Ascending aorta (tissue), 2 donors: ENCODE measurements at regions not wholly inside any gene's neighbourhood (a gene's known extent, or its start where the extent isn't known, plus 50 kb on each side); places are given as distances from the start of the nearest gene placed in this dataset.

Source experiments
- DNase-seq, 2 donors: peaks; one replicate each; pipeline ENCODE4 v3.0.0-alpha.2; 2019; ENCODE audit warnings: low spot score in 2 of 2
- H3K27ac ChIP-seq, 2 donors: fragments of 200-600 bp; sonication (generic); one replicate each; pipeline ENCODE4 v1.5.1; 2016 to 2017; ENCODE audit warnings: mild to moderate bottlenecking in 1 of 2
- H3K27me3 ChIP-seq: fragments of 200-600 bp; sonication (generic); one replicate; pipeline ENCODE4 v1.5.1; 2017
- H3K36me3 ChIP-seq, 2 donors: fragments of 200-600 bp; sonication (generic); one replicate each; pipeline ENCODE4 v1.5.1; 2016
- H3K4me1 ChIP-seq, 2 donors: fragments of 200-600 bp; sonication (generic); one replicate each; pipeline ENCODE4 v1.5.1; 2016 to 2017; ENCODE audit warnings: mild to moderate bottlenecking in 1 of 2
- H3K4me3 ChIP-seq, 2 donors: fragments of 200-600 bp; sonication (generic); one replicate each; pipeline ENCODE4 v1.5.1; 2016 to 2017; ENCODE audit warnings: mild to moderate bottlenecking in 1 of 2
- H3K9me3 ChIP-seq, 2 donors: fragments of 200-600 bp; sonication (generic); one replicate each; pipeline ENCODE4 v1.5.1; 2016
- intact Hi-C: fragments of 100-400 bp; cut with DNase I; formaldehyde crosslinking; loops from one replicate; pipeline ENCODE4 v1.15.1; 2023
- TF ChIP-seq, protein P1 (sequence below), 3 experiments: fragments of 200-600 bp in 2 of 3; fragments of 450-650 bp in 1 of 3; sonication (generic) in 2 of 3; IDR thresholded peaks; one replicate each; pipeline ENCODE4 v1.5.1; 2016 to 2019; ENCODE audit warnings: antibody characterized with exemption in 3 of 3, mild to moderate bottlenecking in 1 of 3, moderate library complexity in 1 of 3

DNA sequence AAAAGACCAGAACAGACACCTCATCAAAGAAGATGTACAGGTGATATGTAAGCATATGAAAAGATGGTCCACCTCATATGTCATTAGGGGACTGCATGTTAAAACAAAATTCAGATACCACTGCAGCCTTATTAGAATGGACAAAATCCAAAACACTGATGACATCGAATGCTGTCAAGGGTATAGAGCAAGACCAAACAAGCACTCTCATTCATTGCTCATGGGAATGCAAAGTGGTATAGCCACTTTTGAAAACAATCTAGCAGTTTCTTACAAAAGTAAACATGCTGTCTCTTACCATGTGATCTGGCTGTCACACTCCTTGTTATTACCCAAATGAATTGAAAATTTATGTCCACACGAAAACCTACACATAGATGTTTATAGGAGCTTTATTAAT, 426.6 kb upstream of the ESRRG start:
- no peak for DNase-seq
- no peaks in the 10 kb centered on the region for H3K36me3 ChIP-seq
- H3K27ac ChIP-seq: no peak overlapping the region
- intact Hi-C loops: no loop called here
- no peaks in the 10 kb centered on the region for H3K4me1 ChIP-seq
- peaks cover 0 to 10% of the 10 kb centered on the region in 2 donors for H3K9me3 ChIP-seq
- no peak overlapping the region for H3K4me3 ChIP-seq
- TF ChIP-seq, protein P1, sequence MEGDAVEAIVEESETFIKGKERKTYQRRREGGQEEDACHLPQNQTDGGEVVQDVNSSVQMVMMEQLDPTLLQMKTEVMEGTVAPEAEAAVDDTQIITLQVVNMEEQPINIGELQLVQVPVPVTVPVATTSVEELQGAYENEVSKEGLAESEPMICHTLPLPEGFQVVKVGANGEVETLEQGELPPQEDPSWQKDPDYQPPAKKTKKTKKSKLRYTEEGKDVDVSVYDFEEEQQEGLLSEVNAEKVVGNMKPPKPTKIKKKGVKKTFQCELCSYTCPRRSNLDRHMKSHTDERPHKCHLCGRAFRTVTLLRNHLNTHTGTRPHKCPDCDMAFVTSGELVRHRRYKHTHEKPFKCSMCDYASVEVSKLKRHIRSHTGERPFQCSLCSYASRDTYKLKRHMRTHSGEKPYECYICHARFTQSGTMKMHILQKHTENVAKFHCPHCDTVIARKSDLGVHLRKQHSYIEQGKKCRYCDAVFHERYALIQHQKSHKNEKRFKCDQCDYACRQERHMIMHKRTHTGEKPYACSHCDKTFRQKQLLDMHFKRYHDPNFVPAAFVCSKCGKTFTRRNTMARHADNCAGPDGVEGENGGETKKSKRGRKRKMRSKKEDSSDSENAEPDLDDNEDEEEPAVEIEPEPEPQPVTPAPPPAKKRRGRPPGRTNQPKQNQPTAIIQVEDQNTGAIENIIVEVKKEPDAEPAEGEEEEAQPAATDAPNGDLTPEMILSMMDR (IDR thresholded peaks at IDR 0.05): no peak
- H3K27me3 ChIP-seq: no peaks in the 10 kb centered on the region

DNA sequence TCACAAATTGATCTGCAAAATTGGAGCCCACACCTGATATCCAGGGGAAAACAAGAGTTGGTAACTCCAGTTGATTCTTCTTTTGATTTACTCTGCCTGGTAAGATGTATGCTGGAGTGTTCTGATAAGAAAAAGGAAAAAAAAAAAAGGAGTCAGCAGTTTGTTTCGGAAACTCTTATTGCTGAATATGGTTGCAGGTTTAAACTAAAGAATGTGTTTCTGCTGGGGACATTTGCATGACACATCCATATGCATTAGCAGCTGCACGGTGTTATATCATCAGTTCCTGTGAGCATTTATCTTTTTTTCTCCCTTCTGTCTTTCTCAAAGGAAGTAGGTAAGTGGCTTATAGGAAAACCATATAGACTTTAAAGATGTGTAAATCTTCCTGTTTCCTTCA, 418.5 kb upstream of the ESRRG start:
- Histone ChIP-seq H3K4me3 (no peak overlapping the region), H3K27ac (no peak overlapping the region), H3K9me3 (peaks cover 0 to 3% of the 10 kb centered on the region in 2 donors), H3K36me3 (no peaks in the 10 kb centered on the region), H3K27me3 (no peaks in the 10 kb centered on the region), H3K4me1 (no peaks in the 10 kb centered on the region)
- intact Hi-C loops: no loop called here
- TF ChIP-seq, protein P1 (IDR thresholded peaks at IDR 0.05): no peak
- DNase-seq: no peak

DNA sequence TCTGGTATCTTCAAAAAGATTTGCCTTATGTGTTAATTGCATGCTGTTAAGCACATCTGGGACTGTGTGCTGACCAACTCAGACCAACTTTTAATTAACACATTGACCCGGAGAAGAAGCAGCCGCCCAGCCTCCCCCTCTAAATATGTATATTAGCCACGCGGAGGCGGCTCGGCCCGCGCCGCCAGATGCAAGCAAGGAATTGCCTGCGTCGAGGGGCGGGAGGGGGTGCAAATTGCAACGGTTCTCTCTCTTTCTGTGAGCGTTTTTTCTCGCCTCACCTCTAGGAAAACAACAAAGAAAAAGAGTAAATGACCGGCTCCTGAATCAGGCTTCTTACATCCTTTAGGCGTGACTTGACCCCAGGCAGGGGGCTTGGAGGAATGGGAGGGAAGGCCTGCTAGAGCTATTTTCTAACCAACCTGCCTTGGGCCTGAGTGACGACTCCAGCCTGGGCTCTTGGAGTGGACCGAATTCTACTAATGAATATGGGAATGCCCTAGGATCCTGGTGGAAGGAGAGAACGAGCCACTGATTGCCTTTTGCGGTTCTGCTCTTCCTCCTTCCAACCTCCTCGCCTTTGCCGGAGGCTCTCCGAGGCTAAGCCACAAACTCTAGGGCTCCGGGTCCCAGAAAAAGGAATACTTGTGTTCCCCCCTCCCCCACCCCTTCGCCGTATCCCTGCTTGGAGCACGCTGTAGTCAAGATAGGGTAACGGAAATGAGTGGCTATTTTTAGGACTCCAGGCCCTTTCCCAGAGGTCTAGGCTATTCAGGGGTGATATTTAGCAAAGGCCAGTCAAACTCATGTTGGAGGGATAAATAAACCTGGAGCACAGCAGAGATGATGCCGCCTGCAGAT, 417.0 kb upstream of the ESRRG start:
- Histone ChIP-seq H3K27me3 (peaks cover 4% of the 10 kb centered on the region), H3K27ac (no peak overlapping the region), H3K4me3 (no peak overlapping the region), H3K36me3 (no peaks in the 10 kb centered on the region), H3K4me1 (peaks cover 0 to 3% of the 10 kb centered on the region in 2 donors), H3K9me3 (no peaks in the 10 kb centered on the region)
- intact Hi-C loops: no loop called here
- DNase-seq: no peak
- TF ChIP-seq, protein P1 (IDR thresholded peaks at IDR 0.05): no peak

DNA sequence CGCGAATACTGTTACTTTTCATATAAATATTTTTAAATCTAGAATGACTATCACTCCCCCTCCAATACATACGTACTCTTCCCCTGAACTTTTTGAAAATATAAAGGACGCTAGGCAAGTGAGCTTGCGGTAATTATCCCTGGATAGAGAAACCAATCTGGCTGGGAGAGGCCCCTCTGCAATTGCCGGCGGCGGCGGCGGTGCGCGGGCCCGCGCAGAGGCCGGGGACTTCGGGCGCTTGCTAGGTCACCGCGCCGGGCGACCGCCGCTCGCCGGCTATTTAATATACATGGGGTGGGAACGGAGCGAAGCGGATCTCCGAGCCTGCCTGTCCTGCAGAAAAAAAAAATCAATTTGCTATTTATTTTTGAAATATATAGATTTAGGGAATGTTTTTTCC, 416.3 kb upstream of the ESRRG start:
- TF ChIP-seq, protein P1 (IDR thresholded peaks at IDR 0.05): no peak
- peaks cover 0 to 7% of the 10 kb centered on the region in 2 donors for H3K4me1 ChIP-seq
- H3K27ac ChIP-seq: no peak overlapping the region
- no peak for DNase-seq
- H3K9me3 ChIP-seq: no peaks in the 10 kb centered on the region
- no peak overlapping the region for H3K4me3 ChIP-seq
- H3K36me3 ChIP-seq: no peaks in the 10 kb centered on the region
- intact Hi-C loops: no loop called here
- peaks cover 4% of the 10 kb centered on the region for H3K27me3 ChIP-seq

DNA sequence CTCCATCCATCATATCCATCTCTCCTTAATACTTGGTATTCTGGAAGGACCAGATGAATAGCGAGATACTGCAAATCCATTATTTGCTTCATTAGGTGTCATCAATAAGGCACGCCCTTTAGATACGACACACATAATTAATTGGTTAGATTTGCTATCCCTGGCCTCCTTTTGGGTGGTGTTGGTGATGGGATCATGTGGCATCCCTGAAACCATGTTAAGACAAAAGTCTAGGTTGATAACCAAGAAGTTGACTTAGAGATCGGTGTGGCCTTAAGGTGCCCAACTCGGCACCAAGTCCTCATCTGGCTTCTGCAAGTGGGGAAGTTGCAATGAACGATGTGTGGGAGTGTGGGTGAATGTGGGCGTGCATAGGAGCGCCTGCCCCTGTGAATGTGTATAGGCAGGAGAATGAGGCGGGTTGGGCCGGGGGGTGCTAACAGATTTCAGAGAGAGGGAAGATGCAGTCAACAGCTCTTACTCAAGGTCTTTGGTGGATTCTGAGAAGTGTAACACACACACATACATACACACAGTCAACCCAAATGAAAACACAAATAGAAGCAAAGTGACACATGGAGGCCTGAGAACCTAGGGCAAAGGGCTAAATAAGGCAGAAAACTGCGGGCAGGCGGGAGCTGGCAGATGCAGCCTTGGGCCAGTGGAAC, 415.7 kb upstream of the ESRRG start:
- TF ChIP-seq, protein P1 (IDR thresholded peaks at IDR 0.05): no peak

More for the DNA sequence above, 415.7 kb upstream of the ESRRG start:
- Histone ChIP-seq H3K27ac (no peak overlapping the region), H3K9me3 (no peaks in the 10 kb centered on the region), H3K36me3 (no peaks in the 10 kb centered on the region), H3K27me3 (peaks cover 4% of the 10 kb centered on the region), H3K4me3 (no peak overlapping the region), H3K4me1 (peaks cover 0 to 7% of the 10 kb centered on the region in 2 donors)
- no peak for DNase-seq
- intact Hi-C loops: no loop called here
